ENCODE measurements at regions not wholly inside any gene's neighbourhood (a gene's known extent, or its start where the extent isn't known, plus 50 kb on each side); places are given as distances from the start of the nearest gene placed in this dataset.
A peak's percentile ranks its signal among the peaks of the same experiment; 100 is the strongest.
"Not testable (repeated sequence)": the region's sequence is repeated elsewhere in the genome, so short reads cannot be mapped to it uniquely, and the experiment has no call there.

DNA sequence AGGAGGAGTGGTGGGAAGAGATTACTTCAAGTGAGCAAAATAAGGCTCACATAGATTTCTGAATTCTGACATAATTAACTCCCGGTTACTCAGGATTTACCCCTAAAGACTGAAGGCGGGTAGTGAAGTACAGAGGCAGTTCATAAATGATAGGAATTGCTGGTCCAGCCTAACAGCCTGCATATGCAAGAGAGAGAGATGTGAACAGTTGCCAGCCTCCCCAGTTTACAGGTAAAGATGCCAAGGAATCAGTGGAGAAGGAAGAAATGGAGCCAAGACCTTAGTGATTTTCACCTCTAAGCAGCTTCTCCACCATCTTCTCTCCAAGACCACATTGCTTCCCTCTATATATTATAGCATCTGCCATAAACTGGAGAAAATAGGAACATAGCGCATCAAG is 91.8 kb upstream of the THUMPD2 start:
- no peak for DNase-seq

- no peak for DNase-seq
Measured at GRCh38 chr2:39867268-39867667, 88.2 kb upstream of the THUMPD2 start.

DNA sequence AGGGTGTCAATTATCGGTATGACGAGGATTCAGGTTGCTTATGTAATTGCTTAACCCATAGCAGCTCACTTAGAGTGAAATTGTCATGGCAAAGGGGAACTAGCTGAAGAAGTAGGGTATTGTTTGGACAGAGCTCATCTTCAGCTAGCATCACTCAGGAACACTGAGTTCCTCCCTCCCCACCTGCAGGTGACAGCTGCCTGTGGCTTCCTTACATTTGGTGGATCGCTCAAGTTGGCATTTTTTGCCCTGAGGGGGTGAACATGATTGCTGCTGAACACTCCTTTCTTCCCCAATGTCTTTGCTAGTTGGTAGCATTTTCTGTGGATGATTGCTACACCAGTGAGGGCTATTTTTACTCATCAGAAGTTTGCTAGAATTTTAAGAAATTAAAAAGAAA is 86.7 kb upstream of the THUMPD2 start:
- no peak for DNase-seq

DNA sequence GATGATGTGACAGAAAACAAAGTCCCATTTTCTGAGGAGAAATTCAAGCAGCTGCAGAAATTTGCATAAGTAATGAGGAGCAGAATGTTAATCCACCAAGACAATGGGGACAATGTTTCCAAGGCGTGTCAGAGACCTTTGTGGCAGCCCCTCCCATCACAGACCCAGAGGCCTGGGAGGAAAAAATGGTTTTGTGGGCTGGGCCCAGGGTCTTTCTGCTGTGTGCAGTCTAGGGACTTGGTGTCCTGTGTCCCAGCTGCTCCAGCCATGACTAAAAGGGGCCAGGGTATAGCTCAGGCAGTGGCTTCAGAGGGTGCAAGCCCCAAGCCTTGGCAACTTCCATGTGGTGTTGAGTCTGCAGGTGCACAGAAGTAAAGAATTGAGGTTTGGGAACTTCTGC is 84.6 kb upstream of the THUMPD2 start:
- not testable (repeated sequence) for DNase-seq

GRCh38 chr2:39860538-39860937 is 81.5 kb upstream of the THUMPD2 start:
- DNase-seq = no peak

DNA sequence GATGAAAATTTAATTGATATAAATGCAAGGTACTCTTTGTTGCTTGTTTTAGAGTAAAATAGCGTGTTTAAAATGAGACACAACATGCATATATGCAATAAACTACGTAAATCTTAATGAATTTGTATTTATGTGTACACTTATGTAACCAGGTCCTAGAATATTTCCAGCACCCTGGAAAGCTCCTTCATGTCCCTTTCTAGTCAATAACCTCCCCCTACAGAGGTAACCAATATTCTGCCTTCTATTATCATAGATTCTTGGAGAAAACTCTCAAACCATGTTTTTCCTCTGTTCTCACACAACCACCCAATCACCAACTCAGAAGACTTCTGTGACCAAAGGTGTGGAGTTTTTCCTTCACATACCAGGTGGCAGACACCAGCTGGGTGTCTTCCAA is 79.6 kb upstream of the THUMPD2 start:
- DNase-seq = no peak

- DNase-seq = no peak
Measured at GRCh38 chr2:39855856-39856255, 76.8 kb upstream of the THUMPD2 start.

- DNase-seq = no peak
Measured at GRCh38 chr2:39854771-39855170, 75.7 kb upstream of the THUMPD2 start.

- DNase-seq = no peak
Measured at GRCh38 chr2:39852831-39853230, 73.8 kb upstream of the THUMPD2 start.

GRCh38 chr2:39851651-39852110 is 72.6 kb upstream of the THUMPD2 start:
- peak; percentile 62 for DNase-seq

GRCh38 chr2:39851251-39851650 is 72.2 kb upstream of the THUMPD2 start:
- no peak for DNase-seq

- no peak for DNase-seq
Measured at GRCh38 chr2:39849982-39850526, 71.0 kb upstream of the THUMPD2 start.

- no peak for DNase-seq
Measured at GRCh38 chr2:39849064-39849463, 70.0 kb upstream of the THUMPD2 start.

- peak; percentile 21 for DNase-seq
Measured at GRCh38 chr2:39845460-39846146, 66.5 kb upstream of the THUMPD2 start.

GRCh38 chr2:39839261-39839848 is 60.3 kb upstream of the THUMPD2 start:
- DNase-seq = no peak

- DNase-seq = no peak
Measured at GRCh38 chr2:39838589-39838988, 59.5 kb upstream of the THUMPD2 start.

- DNase-seq = peak; percentile 54
Measured at GRCh38 chr2:39837856-39838453, 58.9 kb upstream of the THUMPD2 start.

DNA sequence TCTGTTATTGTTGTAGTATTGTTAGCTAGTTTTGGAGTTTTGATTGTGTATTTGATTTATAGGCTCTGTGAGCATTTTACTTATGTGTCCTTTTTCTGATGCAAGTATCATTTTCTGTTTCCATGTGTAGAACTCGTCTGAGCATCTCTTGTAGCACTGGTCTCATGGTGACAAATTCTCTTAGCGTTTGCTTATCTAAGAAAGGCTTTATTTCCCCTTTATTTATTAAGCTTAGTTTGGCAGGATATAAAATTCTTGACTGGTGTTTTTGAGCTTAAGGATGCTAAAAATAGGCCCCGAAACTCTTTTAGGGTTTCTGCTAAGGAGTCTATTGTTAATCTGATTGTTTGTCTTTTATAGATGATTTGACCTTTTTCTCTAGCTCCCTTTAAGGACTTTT is 57.6 kb upstream of the THUMPD2 start:
- DNase-seq = no peak

DNA sequence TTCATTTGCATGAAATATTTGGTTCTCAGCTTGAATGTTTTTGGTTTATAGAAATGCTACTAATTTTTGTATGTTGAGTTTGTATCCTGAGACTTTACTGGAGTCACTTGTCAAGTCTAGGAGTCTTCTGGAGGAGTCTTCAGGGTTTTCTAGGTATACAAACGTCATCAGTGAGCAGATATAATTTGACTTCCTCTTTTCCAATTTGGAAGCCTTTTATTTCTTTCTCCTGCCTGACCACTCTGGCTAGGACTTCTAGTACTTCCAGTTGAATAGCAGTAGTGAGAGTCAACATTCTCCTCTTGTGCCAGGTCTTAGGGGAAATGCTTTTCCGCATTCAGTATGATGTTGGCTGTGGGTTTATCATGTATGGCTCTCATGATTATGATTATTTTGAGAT is 55.4 kb upstream of the THUMPD2 start:
- DNase-seq = no peak

DNA sequence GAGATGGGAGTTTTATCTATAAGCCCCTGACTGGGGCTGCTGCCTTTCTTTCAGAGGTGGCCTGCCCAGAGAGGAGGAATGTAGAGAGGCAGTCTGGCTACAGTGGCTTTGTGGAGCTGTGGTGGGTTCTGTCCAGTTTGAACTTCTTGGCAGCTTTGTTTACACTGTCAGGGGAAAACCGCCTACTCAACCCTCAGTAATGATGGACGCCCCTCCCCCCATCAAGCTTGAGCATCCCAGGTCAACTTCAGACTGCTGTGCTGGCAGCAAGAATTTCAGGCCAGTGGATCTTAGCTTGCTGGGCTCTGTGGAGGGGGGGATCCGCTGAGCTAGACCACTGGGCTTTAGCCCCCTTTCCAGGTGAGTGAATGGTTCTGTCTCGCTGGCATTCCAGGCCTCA is 51.6 kb upstream of the THUMPD2 start:
- DNase-seq = peak; percentile 24
